Right atrium auricular region (tissue), 2 donors: ENCODE measurements at regions not wholly inside any gene's neighbourhood (a gene's known extent, or its start where the extent isn't known, plus 50 kb on each side); places are given as distances from the start of the nearest gene placed in this dataset.

ENCODE experiments used
- DNase-seq: peaks from one replicate; pipeline ENCODE4 v3.0.0-alpha.2; 2019; ENCODE audit warnings: low spot score
- H3K27ac ChIP-seq, 2 donors: fragments of 200-600 bp; sonication (generic); 1 replicate in 1 of 2; 2 replicates in 1 of 2; pipeline ENCODE4 v1.5.1; 2016 to 2019
- H3K27me3 ChIP-seq, 2 donors: fragments of 200-600 bp; sonication (generic); one replicate each; pipeline versions ENCODE4 v1.5.1 to v1.6.0; 2017 to 2019
- H3K36me3 ChIP-seq: fragments of 200-600 bp; sonication (generic); one replicate; pipeline ENCODE4 v1.5.1; 2016
- H3K4me1 ChIP-seq, 2 donors: fragments of 200-600 bp; sonication (generic); one replicate each; pipeline versions ENCODE4 v1.5.1 to v1.6.0; 2017 to 2019
- H3K4me3 ChIP-seq, 2 donors: fragments of 200-600 bp; sonication (generic); 1 replicate in 1 of 2; 2 replicates in 1 of 2; pipeline ENCODE4 v1.5.1; 2017 to 2019; ENCODE audit warnings: mild to moderate bottlenecking in 1 of 2, moderate library complexity in 1 of 2
- H3K9me3 ChIP-seq, 2 donors: fragments of 200-600 bp; sonication (generic); one replicate each; pipeline ENCODE4 v1.5.1; 2019
- CTCF ChIP-seq, 2 donors: fragments of 200-600 bp; sonication (generic); IDR thresholded peaks; one replicate each; pipeline ENCODE4 v1.5.1; 2019; ENCODE audit warnings: antibody characterized with exemption in 2 of 2

GRCh38 chr3:193787496-193787870 is 194.5 kb downstream of the OPA1 start:
- no peak for TF ChIP-seq CTCF (IDR thresholded peaks at IDR 0.05)
- H3K27ac ChIP-seq, result no peak overlapping the region
- no peaks in the 10 kb centered on the region for H3K27me3 ChIP-seq
- no peaks in the 10 kb centered on the region for H3K9me3 ChIP-seq
- no peaks in the 10 kb centered on the region for H3K36me3 ChIP-seq
- peaks cover 0 to 11% of the 10 kb centered on the region in 2 donors for H3K4me1 ChIP-seq
- DNase-seq, result no peak
- H3K4me3 ChIP-seq, result no peak overlapping the region

- TF ChIP-seq CTCF (IDR thresholded peaks at IDR 0.05), result peak; percentile 59 to 90
- H3K36me3 ChIP-seq, result no peaks in the 10 kb centered on the region
- H3K4me1 ChIP-seq, result peaks cover 0 to 11% of the 10 kb centered on the region in 2 donors
- H3K27ac ChIP-seq, result no peak overlapping the region
- H3K4me3 ChIP-seq, result no peak overlapping the region
- H3K9me3 ChIP-seq, result no peaks in the 10 kb centered on the region
- DNase-seq, result peak; percentile 67
- no peaks in the 10 kb centered on the region for H3K27me3 ChIP-seq
Observed at GRCh38 chr3:193788189-193788991, 195.4 kb downstream of the OPA1 start.

- no peak for DNase-seq
Observed at GRCh38 chr3:193789455-193789854, 196.4 kb downstream of the OPA1 start.

GRCh38 chr3:193790086-193790990 is 197.3 kb downstream of the OPA1 start:
- peaks cover 0 to 11% of the 10 kb centered on the region in 2 donors for H3K4me1 ChIP-seq
- no peak for TF ChIP-seq CTCF (IDR thresholded peaks at IDR 0.05)
- no peaks in the 10 kb centered on the region for H3K36me3 ChIP-seq
- no peaks in the 10 kb centered on the region for H3K9me3 ChIP-seq
- H3K27me3 ChIP-seq, result no peaks in the 10 kb centered on the region
- no peak for DNase-seq
- H3K27ac ChIP-seq, result no peak overlapping the region
- no peak overlapping the region for H3K4me3 ChIP-seq

More at GRCh38 chr3:193789455-193789854, 196.4 kb downstream of the OPA1 start:
- no peak overlapping the region for H3K27ac ChIP-seq
- no peak overlapping the region for H3K4me3 ChIP-seq
- H3K36me3 ChIP-seq, result no peaks in the 10 kb centered on the region
- TF ChIP-seq CTCF (IDR thresholded peaks at IDR 0.05), result no peak
- H3K27me3 ChIP-seq, result no peaks in the 10 kb centered on the region
- peaks cover 0 to 11% of the 10 kb centered on the region in 2 donors for H3K4me1 ChIP-seq
- no peaks in the 10 kb centered on the region for H3K9me3 ChIP-seq

GRCh38 chr3:193791041-193792032 is 198.3 kb downstream of the OPA1 start:
- Histone ChIP-seq H3K36me3 (no peaks in the 10 kb centered on the region), H3K4me3 (no peak overlapping the region), H3K4me1 (peaks cover 0 to 11% of the 10 kb centered on the region in 2 donors), H3K27me3 (no peaks in the 10 kb centered on the region), H3K9me3 (no peaks in the 10 kb centered on the region), H3K27ac (no peak overlapping the region)
- TF ChIP-seq CTCF (IDR thresholded peaks at IDR 0.05), result no peak
- DNase-seq, result no peak
